HL-60 (cell line): ENCODE measurements at regions not wholly inside any gene's neighbourhood (a gene's known extent, or its start where the extent isn't known, plus 50 kb on each side); places are given as distances from the start of the nearest gene placed in this dataset.

Experiments
- CTCF ChIP-seq: IDR thresholded peaks from one replicate; pipeline ENCODE4 v1.5.1; 2011; ENCODE audit warnings: low read length, control low read depth, inconsistent platforms; ENCODE audit not compliant: insufficient read depth
- GABPA ChIP-seq: IDR thresholded peaks from 2 replicates; pipeline ENCODE4 v1.6.1; 2012; ENCODE audit warnings: low read depth
- POLR2AphosphoS5 ChIP-seq: IDR thresholded peaks from 2 replicates; pipeline ENCODE4 v1.6.1; 2012; ENCODE audit warnings: low read depth
- REST ChIP-seq: IDR thresholded peaks from 2 replicates; pipeline ENCODE4 v1.6.1; 2012; ENCODE audit warnings: low read depth; ENCODE audit not compliant: insufficient replicate concordance
- SPI1 ChIP-seq: IDR thresholded peaks from 2 replicates; pipeline ENCODE4 v1.6.1; 2012; ENCODE audit warnings: low read depth, mild to moderate bottlenecking, borderline replicate concordance

GRCh38 chr6:84975316-84975715, 210.9 kb upstream of the TBX18 start:
- no peak for TF ChIP-seq CTCF
- TF ChIP-seq POLR2AphosphoS5 = no peak
- no peak for TF ChIP-seq REST
- no peak for TF ChIP-seq SPI1
- TF ChIP-seq GABPA = no peak
